Astrocyte (in vitro differentiated cells and primary cell): ENCODE measurements at regions not wholly inside any gene's neighbourhood (a gene's known extent, or its start where the extent isn't known, plus 50 kb on each side); places are given as distances from the start of the nearest gene placed in this dataset.

Experiments
- DNase-seq: peaks from one replicate; pipeline ENCODE4 v3.0.0-alpha.2; 2010; ENCODE audit warnings: low read depth
- FAIRE-seq: peaks from 2 replicates; lab custom pipeline; 2011; peaks lifted over from hg19 to GRCh38; lab: Jason Lieb, UNC
- H2AFZ ChIP-seq: 2 replicates; pipeline ENCODE4 v1.6.0; 2012; ENCODE audit warnings: low read depth, low read length, inconsistent platforms
- H3K27ac ChIP-seq: 2 replicates; pipeline ENCODE4 v1.5.1; 2011; ENCODE audit warnings: low read depth, low read length, inconsistent platforms
- H3K27me3 ChIP-seq: 2 replicates; pipeline ENCODE4 v1.6.0; 2011; ENCODE audit warnings: low read length, inconsistent platforms; ENCODE audit not compliant: insufficient read depth
- H3K36me3 ChIP-seq: 2 replicates; pipeline ENCODE4 v1.5.1; 2011; ENCODE audit warnings: low read length, inconsistent platforms; ENCODE audit not compliant: insufficient read depth
- H3K4me1 ChIP-seq: 2 replicates; pipeline ENCODE4 v1.5.1; 2011; ENCODE audit warnings: low read length, inconsistent platforms; ENCODE audit not compliant: insufficient read depth
- H3K4me2 ChIP-seq: 2 replicates; pipeline ENCODE4 v1.6.0; 2012; ENCODE audit warnings: low read length, inconsistent platforms
- H3K4me3 ChIP-seq: 2 replicates; pipeline ENCODE4 v1.5.1; 2011; ENCODE audit warnings: low read depth, mild to moderate bottlenecking, low read length, inconsistent platforms; ENCODE audit not compliant: insufficient read depth
- H3K79me2 ChIP-seq: 2 replicates; pipeline ENCODE4 v1.6.0; 2012; ENCODE audit warnings: mild to moderate bottlenecking, low read length, inconsistent platforms; ENCODE audit not compliant: insufficient read depth
- H3K9ac ChIP-seq: 2 replicates; pipeline ENCODE4 v1.6.0; 2012; ENCODE audit warnings: mild to moderate bottlenecking, low read length, inconsistent platforms
- H3K9me3 ChIP-seq: 2 replicates; pipeline ENCODE4 v1.5.1; 2012; ENCODE audit warnings: low read depth, mild to moderate bottlenecking, low read length, inconsistent platforms; ENCODE audit not compliant: insufficient read depth
- H4K20me1 ChIP-seq: 2 replicates; pipeline ENCODE4 v1.6.0; 2012; ENCODE audit warnings: low read length, inconsistent platforms; ENCODE audit not compliant: insufficient read depth
- H3K27ac Mint-ChIP-seq: one replicate; pipeline ENCODE4 v1.8.0; 2021; ENCODE audit warnings: mild to moderate bottlenecking, mixed read lengths; ENCODE audit not compliant: unreplicated experiment
- H3K27me3 Mint-ChIP-seq: one replicate; pipeline ENCODE4 v1.8.0; 2021; ENCODE audit warnings: low read depth, mixed read lengths; ENCODE audit not compliant: unreplicated experiment
- H3K36me3 Mint-ChIP-seq: one replicate; pipeline ENCODE4 v1.8.0; 2021; ENCODE audit warnings: low read depth, mixed read lengths; ENCODE audit not compliant: unreplicated experiment
- H3K4me1 Mint-ChIP-seq: one replicate; pipeline ENCODE4 v1.8.0; 2021; ENCODE audit warnings: low read depth, mixed read lengths; ENCODE audit not compliant: unreplicated experiment
- H3K4me3 Mint-ChIP-seq: one replicate; pipeline ENCODE4 v1.8.0; 2021; ENCODE audit warnings: mild to moderate bottlenecking, moderate library complexity, mixed read lengths; ENCODE audit not compliant: unreplicated experiment
- H3K9me3 Mint-ChIP-seq: one replicate; pipeline ENCODE4 v1.8.0; 2021; ENCODE audit warnings: mild to moderate bottlenecking, mixed read lengths; ENCODE audit not compliant: unreplicated experiment
- EZH2 ChIP-seq: IDR thresholded peaks from 2 replicates; pipeline ENCODE4 v1.6.1; 2012; ENCODE audit warnings: mild to moderate bottlenecking, low read length, inconsistent platforms; ENCODE audit not compliant: insufficient read depth
- TF ChIP-seq, protein P1 (sequence below): IDR thresholded peaks from 2 replicates; pipeline ENCODE4 v1.5.1; 2011; ENCODE audit warnings: low read depth, mild to moderate bottlenecking, inconsistent platforms, low read length, moderate library complexity; ENCODE audit not compliant: insufficient read depth

DNA sequence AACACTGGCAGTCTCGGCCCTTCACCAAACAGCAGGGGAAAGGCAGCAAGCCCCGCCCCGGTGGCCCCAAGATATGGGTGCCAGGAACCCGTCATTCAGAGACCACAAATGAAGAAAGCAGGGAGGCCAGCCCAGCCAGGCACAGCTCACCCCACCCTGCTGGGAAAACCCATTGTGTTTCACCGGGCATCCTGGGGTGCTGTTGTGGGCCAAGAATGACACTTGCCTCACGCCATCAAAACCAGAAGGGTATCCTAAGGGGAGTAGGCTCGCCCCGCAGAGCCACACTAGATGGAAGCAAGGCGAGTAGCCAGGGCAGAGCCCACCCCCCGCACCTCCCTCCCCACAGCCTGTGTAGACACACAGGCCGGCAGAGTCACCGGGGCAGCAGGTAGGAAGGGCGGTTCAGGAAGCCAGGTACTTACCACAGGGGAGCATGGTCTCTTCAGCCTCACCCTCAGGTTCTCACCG, 72.5 kb upstream of the KCNMA1 start:
- H2AFZ ChIP-seq = no peak overlapping the region
- no peak overlapping the region for H3K9ac ChIP-seq
- H3K36me3 Mint-ChIP-seq = peaks cover 9% of the 10 kb centered on the region
- H3K4me2 ChIP-seq = peak overlapping the region; percentile 90
- DNase-seq (no peak), FAIRE-seq (no peak)
- peaks cover 7% of the 10 kb centered on the region for H3K4me1 Mint-ChIP-seq
- no peaks in the 10 kb centered on the region for H4K20me1 ChIP-seq
- TF ChIP-seq EZH2 = no peak
- TF ChIP-seq, protein P1, sequence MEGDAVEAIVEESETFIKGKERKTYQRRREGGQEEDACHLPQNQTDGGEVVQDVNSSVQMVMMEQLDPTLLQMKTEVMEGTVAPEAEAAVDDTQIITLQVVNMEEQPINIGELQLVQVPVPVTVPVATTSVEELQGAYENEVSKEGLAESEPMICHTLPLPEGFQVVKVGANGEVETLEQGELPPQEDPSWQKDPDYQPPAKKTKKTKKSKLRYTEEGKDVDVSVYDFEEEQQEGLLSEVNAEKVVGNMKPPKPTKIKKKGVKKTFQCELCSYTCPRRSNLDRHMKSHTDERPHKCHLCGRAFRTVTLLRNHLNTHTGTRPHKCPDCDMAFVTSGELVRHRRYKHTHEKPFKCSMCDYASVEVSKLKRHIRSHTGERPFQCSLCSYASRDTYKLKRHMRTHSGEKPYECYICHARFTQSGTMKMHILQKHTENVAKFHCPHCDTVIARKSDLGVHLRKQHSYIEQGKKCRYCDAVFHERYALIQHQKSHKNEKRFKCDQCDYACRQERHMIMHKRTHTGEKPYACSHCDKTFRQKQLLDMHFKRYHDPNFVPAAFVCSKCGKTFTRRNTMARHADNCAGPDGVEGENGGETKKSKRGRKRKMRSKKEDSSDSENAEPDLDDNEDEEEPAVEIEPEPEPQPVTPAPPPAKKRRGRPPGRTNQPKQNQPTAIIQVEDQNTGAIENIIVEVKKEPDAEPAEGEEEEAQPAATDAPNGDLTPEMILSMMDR = no peak
- H3K4me3 ChIP-seq = no peak overlapping the region
- H3K27ac Mint-ChIP-seq = no peak overlapping the region
- H3K27me3 ChIP-seq = no peaks in the 10 kb centered on the region
- H3K36me3 ChIP-seq = no peaks in the 10 kb centered on the region
- H3K79me2 ChIP-seq = no peaks in the 10 kb centered on the region
- H3K27me3 Mint-ChIP-seq = peaks cover 4% of the 10 kb centered on the region
- no peaks in the 10 kb centered on the region for H3K9me3 ChIP-seq
- H3K9me3 Mint-ChIP-seq = no peaks in the 10 kb centered on the region
- no peak overlapping the region for H3K27ac ChIP-seq
- H3K4me3 Mint-ChIP-seq = no peak overlapping the region
- H3K4me1 ChIP-seq = peaks cover 13% of the 10 kb centered on the region

DNA sequence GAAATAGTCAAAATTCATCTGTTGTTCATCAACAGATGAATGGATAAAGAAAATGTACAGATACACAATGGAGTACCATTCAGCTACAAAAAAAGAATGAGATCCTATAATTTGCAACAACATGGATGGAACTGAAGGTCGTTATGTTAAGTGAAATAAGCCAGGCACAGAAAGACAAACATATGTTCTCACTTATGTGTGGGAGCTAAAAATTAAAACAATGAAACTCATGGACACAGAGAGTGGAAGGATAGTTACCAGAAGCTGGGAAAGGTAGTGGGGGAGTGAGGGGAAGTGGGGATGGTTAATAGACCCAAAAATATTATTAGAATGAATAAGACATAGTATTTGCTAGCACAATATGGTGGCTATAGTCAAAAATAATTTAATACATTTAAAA, 70.0 kb upstream of the KCNMA1 start:
- peaks cover 4% of the 10 kb centered on the region for H3K4me1 Mint-ChIP-seq

GRCh38 chr10:77702166-77702565, 64.6 kb upstream of the KCNMA1 start:
- no peak overlapping the region for H3K27ac Mint-ChIP-seq
- Histone ChIP-seq H2AFZ (no peak overlapping the region), H4K20me1 (no peaks in the 10 kb centered on the region), H3K36me3 (no peaks in the 10 kb centered on the region), H3K4me3 (no peak overlapping the region), H3K27ac (no peak overlapping the region), H3K4me2 (no peak overlapping the region), H3K9ac (no peak overlapping the region), H3K9me3 (no peaks in the 10 kb centered on the region), H3K27me3 (no peaks in the 10 kb centered on the region), H3K4me1 (peaks cover 6% of the 10 kb centered on the region), H3K79me2 (no peaks in the 10 kb centered on the region)
- no peak overlapping the region for H3K4me3 Mint-ChIP-seq
- FAIRE-seq (peak; percentile 96), DNase-seq (peak; percentile 87)
- H3K27me3 Mint-ChIP-seq = no peaks in the 10 kb centered on the region
- no peaks in the 10 kb centered on the region for H3K9me3 Mint-ChIP-seq
- no peaks in the 10 kb centered on the region for H3K4me1 Mint-ChIP-seq
- peaks cover 6% of the 10 kb centered on the region for H3K36me3 Mint-ChIP-seq
- TF ChIP-seq, protein P1 = no peak
- no peak for TF ChIP-seq EZH2

More for the DNA sequence above, 70.0 kb upstream of the KCNMA1 start:
- Histone ChIP-seq H3K4me3 (no peak overlapping the region), H3K9ac (no peak overlapping the region), H3K27ac (no peak overlapping the region), H3K4me2 (no peak overlapping the region), H3K79me2 (no peaks in the 10 kb centered on the region), H4K20me1 (no peaks in the 10 kb centered on the region), H3K4me1 (peaks cover 4% of the 10 kb centered on the region), H3K27me3 (no peaks in the 10 kb centered on the region), H3K36me3 (no peaks in the 10 kb centered on the region), H2AFZ (no peak overlapping the region), H3K9me3 (no peaks in the 10 kb centered on the region)
- H3K27me3 Mint-ChIP-seq = peaks cover 4% of the 10 kb centered on the region
- DNase-seq = no peak
- no peak overlapping the region for H3K27ac Mint-ChIP-seq
- FAIRE-seq = no peak
- H3K36me3 Mint-ChIP-seq = peaks cover 8% of the 10 kb centered on the region
- no peaks in the 10 kb centered on the region for H3K9me3 Mint-ChIP-seq
- H3K4me3 Mint-ChIP-seq = no peak overlapping the region
- no peak for TF ChIP-seq EZH2
- TF ChIP-seq, protein P1 = no peak
